ENCODE measurements at regions not wholly inside any gene's neighbourhood (a gene's known extent, or its start where the extent isn't known, plus 50 kb on each side); places are given as distances from the start of the nearest gene placed in this dataset.

DNA sequence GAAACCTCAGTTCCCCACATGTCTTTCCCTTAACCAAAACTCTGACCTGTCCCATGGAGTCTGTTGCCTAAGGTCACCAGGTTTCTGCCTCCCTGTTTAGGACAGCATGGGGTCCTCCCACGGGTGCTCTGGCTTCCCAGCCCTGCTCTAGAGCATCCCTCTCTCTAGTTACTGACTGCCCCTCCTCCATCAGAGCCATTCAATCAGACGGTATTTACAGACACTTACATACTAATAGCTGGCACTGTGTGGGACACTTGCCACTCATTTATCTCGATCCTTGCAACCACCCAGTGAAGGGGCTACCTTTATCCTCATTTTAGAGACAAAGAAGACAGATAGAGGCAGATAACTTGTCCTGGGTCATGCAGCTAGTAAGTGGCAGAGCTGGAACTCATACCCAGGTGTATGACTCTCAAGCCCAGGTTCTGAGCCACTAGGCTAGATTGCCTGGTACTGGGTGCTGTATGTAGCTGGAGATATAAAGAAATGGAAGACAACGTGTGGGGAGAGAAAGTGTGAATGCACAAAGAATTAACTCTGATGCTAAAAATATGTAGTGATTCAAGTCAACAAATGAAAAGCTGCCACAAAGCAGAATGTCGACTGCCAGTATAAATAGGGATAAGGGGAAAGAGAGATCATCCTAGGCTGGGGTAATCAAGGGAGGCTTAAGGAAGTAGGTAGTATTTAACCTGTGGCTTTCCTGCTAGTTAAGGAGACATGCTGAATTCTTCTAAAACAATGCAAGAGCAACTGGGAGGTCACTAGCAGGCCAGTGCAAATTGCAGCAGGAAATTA, 52.5 kb upstream of the PDE8B start:
- no peak for FAIRE-seq
- no peak for DNase-seq (ENCODE audit: insufficient read length, low spot score)

DNA sequence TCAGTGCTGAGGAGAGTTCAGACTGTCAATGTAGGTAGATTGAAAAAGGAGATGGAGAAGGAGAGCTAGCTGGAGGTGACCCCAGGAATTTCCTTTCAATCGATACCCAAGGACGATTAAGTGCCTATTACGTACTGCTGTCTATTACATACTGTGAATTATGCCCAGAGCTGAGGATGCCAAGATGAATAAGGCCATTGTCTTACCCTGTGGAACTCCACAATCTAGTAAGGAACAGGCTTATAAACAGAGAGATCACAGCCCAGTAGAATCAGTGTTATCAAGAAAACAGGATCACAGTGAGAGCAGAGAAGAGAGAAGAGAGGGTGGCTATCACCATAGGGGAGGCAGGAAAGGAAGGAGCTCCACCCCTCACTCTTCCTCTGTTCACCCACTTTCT, 54.1 kb upstream of the PDE8B start:
- no peak for DNase-seq (ENCODE audit: insufficient read length, low spot score)
- no peak for FAIRE-seq

DNA sequence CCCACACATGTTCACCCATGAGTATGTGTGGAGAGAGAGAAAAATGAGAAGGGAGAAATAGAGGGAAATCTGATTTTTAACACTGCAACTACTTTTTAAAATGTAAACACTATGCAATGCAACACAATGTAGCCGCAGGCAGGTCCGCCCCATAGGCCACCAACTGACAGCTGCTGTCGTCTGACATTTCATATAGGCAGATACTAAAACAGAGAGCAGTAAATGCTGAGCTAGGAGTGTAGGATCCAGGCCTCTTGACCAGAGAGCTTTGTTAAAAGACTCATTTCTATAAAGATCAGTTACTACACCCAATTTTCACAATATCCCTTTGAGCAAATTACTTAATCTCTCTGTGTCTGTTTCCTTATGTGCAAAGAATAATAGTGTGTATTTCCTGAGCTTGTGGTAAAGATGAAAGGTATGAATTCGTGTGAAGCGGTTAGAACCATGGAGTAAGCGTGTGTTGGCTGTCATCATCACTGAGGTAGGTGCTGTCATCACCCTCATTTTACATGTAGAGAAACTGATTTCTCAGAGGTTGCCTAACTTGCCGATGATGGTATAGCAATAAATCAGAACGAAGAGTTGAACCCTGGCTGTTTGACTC, 55.2 kb upstream of the PDE8B start:
- FAIRE-seq, result no peak

DNA sequence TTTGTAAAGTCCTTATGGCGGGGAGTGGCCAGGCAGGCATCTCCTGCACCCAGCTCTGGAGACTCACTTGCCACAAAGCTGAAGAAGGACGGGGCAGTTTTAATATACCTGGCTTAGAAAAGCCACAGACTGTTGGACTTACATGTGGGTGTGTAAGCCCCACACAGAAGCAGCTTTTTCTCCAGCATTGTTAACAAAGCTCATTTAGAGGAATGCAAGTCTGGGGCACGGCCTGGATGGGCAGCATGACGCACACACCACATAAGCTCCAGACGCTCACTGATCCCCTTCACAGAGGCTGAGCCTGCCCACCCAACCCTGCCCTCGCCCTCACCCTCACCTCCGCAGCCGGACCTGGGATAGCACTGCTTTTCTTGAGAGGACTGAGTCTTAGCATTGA, 58.0 kb upstream of the PDE8B start:
- FAIRE-seq, result no peak
- DNase-seq (ENCODE audit: insufficient read length, low spot score), result no peak

More for the DNA sequence above, 55.2 kb upstream of the PDE8B start:
- DNase-seq (ENCODE audit: insufficient read length, low spot score), result no peak

DNA sequence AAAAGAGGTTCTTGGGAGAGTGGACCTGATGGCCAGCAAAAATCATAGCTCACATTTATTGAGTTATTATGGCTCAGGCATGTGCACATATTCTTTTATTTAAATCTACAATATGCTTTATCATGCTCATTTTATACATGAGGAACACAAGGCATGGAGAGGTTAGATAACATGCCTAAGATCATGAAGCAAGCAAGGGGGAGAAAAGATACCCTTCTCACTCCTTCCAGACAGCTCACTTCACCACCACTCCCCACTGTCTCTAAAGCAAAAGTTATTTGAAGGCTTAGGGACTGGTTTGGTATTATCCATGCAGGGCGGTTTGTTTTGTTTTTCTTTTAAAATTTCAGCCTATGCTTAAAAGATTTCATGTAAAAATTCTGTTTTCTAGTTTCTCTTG, 59.0 kb upstream of the PDE8B start:
- FAIRE-seq (no peak), DNase-seq (ENCODE audit: insufficient read length, low spot score) (no peak)

DNA sequence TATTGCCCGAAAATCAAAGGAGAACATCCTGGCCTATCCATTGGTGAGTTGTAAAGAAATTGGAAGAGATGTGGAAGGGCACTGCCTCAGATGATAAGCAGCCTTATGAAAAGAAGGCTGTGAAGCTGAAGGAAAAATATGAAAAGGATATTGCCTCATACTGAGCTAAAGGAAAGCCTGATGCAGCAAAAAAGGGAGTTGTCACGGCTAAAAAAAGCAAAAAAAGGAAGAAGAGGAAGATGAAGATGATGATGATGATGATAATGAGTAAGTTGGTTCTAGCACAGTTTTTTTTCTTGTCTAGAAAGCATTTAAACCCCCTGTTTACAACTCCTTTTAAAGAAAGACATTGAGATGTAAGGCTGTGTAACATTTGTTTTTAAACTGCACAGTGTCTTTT, 59.8 kb upstream of the ZBED3 start:
- FAIRE-seq, result peak; percentile 74
- no peak for DNase-seq (ENCODE audit: insufficient read length, low spot score)

DNA sequence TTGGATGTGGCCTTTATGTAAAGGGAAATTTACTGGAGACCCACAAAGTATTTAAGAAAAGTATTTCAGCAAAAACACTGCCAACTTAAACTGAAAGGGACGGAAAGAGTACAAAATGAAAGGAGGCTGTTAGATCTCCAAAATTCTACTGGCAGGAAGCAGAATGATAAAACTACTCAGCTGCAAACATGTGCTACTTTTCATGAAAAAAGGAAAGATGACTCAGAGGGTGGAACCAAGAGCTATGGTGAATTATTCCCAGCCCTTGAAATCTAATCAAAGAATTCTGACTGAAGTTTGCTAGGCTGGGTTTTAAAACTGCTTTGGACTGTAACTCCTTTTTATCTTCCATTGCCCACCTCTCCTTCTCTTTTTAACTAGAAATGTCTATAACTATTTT, 58.6 kb upstream of the ZBED3 start:
- FAIRE-seq (no peak), DNase-seq (ENCODE audit: insufficient read length, low spot score) (no peak)

DNA sequence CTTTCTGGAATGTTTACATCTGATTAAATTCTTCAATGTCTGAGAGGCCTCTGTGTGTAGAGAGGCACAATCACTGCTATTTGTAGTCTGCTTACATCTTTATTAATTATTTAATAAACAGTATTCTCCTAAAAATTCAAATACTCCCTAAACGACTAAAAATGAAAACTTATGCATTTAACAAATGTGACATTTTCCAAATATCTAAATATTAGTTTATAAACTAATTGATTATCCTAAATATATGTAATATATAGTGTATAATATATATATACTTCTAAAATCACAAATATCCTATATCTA, 57.7 kb upstream of the ZBED3 start:
- FAIRE-seq (no peak), DNase-seq (ENCODE audit: insufficient read length, low spot score) (no peak)

DNA sequence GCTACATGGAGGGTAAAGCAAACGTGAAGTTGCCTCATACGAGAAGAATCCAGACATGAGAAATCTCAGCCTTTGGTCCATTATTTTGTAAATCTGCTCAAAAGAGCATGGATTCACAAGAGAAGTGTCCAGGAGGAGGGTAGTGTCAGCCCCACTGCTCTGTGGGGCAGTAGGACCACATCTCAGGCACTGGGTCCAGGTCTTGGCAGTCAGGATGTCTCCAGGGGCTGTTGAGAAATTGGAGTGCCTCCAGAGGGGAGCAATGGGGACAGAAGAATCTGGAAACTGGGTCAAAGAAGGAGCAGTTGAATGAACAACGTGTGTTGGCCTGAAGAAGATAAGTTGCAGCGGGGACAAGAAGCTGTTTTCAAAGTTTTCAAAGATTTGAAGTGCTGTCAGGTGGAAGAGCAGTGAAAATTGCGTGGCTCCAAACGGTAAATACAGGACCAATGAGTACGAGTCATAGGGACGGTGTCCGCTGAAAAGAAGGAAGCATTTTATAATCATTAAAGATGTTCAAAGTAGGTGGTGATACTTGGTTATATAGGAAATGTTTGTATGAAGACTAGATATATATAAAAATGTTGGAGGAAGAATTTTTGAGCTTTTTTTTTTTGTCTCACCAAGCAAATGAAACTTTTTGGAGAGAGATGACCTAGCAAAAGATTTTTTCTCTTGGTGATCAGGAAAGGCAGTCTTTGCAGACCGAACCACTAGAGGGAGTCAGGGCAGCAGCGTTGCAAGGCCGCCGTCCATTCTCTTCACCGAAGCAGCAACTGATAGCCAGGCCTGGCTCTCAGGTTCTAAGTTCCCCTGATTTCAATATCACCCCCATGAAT, 57.1 kb upstream of the ZBED3 start:
- FAIRE-seq (peak; percentile 70), DNase-seq (ENCODE audit: insufficient read length, low spot score) (peak; percentile 24)

DNA sequence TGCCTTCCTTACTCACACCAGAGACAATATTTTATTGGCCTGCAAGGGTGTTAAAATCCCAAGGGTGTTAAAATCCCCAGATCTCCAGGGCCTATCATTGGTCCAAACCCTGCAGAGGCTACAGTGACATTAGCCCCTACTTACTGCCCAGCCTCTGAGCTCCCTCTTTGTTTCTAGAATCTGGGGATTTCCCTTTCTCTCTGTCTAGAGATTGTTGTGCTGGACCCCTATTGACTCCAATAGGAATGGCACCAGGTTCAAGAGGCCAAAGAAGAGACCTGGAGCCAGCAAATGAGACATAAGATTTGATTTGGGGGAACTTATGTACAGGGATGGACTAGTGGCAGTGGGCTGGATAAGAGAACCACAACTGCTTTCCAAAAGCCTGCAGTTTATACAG, 53.3 kb upstream of the ZBED3 start:
- DNase-seq (ENCODE audit: insufficient read length, low spot score), result no peak
- no peak for FAIRE-seq

DNA sequence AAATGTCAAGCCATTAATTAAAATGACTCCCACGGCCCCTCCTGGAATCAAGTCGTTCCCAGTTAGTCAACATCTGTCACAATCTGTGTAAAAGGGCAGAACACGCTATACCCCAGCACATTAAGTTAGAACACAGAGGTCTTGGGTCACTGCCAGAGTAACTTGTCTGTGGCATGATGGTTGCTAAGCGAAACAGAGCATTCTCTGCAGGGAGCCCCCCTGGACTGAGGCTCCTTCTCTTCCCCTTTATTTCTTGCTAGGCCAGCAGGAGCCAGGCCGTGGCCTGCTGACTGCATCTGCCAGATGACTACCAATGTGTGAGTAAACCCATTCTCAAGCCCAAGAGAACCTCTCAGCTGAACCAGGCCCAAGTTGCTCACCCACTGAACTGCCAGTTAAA, 51.9 kb upstream of the ZBED3 start:
- DNase-seq (ENCODE audit: insufficient read length, low spot score) (no peak), FAIRE-seq (no peak)
